Breast epithelium (tissue), 3 donors: ENCODE measurements at regions not wholly inside any gene's neighbourhood (a gene's known extent, or its start where the extent isn't known, plus 50 kb on each side); places are given as distances from the start of the nearest gene placed in this dataset.

Experiments
- POLR2AphosphoS5 ChIP-seq, 3 donors: sonication (generic); formaldehyde crosslinking; IDR thresholded peaks; one replicate each; pipeline ENCODE4 v1.6.1; 2017; ENCODE audit warnings: antibody characterized with exemption in 3 of 3
- TF ChIP-seq, protein P1 (sequence below), 3 donors: fragments of 450-650 bp; IDR thresholded peaks; one replicate each; pipeline ENCODE4 v1.5.1; 2016 to 2017; ENCODE audit warnings: antibody characterized with exemption in 3 of 3, mild to moderate bottlenecking in 3 of 3, moderate library complexity in 3 of 3

GRCh38 chr2:155404433-155405002 lies 706.0 kb downstream of the KCNJ3 start:
- TF ChIP-seq, protein P1, sequence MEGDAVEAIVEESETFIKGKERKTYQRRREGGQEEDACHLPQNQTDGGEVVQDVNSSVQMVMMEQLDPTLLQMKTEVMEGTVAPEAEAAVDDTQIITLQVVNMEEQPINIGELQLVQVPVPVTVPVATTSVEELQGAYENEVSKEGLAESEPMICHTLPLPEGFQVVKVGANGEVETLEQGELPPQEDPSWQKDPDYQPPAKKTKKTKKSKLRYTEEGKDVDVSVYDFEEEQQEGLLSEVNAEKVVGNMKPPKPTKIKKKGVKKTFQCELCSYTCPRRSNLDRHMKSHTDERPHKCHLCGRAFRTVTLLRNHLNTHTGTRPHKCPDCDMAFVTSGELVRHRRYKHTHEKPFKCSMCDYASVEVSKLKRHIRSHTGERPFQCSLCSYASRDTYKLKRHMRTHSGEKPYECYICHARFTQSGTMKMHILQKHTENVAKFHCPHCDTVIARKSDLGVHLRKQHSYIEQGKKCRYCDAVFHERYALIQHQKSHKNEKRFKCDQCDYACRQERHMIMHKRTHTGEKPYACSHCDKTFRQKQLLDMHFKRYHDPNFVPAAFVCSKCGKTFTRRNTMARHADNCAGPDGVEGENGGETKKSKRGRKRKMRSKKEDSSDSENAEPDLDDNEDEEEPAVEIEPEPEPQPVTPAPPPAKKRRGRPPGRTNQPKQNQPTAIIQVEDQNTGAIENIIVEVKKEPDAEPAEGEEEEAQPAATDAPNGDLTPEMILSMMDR (IDR thresholded peaks at IDR 0.05): no peak
- TF ChIP-seq POLR2AphosphoS5 (IDR thresholded peaks at IDR 0.05): no peak
